K562 (cell line): ENCODE measurements at regions not wholly inside any gene's neighbourhood (a gene's known extent, or its start where the extent isn't known, plus 50 kb on each side); places are given as distances from the start of the nearest gene placed in this dataset.

Experiments
- ARNT ChIP-seq, 2 experiments: fragments of 450-650 bp; IDR thresholded peaks; 2 replicates each; pipeline ENCODE4 v1.6.1; 2016; ENCODE audit warnings: mild to moderate bottlenecking in 1 of 2
- ATF6 ChIP-seq: sonication (generic); formaldehyde crosslinking; IDR thresholded peaks from 2 replicates; pipeline ENCODE4 v1.4.0; 2020; ENCODE audit warnings: mild to moderate bottlenecking, missing genetic modification reagents
- CBFA2T3 ChIP-seq: fragments of 450-650 bp; IDR thresholded peaks from 2 replicates; pipeline ENCODE4 v1.6.1; 2017
- CEBPB ChIP-seq: fragments of 450-650 bp; IDR thresholded peaks from 2 replicates; pipeline ENCODE4 v1.6.1; 2016; ENCODE audit warnings: missing genetic modification characterization, missing compliant biosample characterization
- CEBPG ChIP-seq, 3 experiments: fragments of 200-800 bp in 1 of 3; sonication (Bioruptor generic) in 1 of 3; sonication (generic) in 1 of 3; formaldehyde crosslinking in 1 of 3; IDR thresholded peaks in 2 of 3; conservative IDR thresholded peaks in 1 of 3; 2 replicates each; pipeline versions ENCODE4 v1.6.1 to v1.8.0; 2016 to 2022; ENCODE audit warnings: missing compliant biosample characterization in 2 of 3, missing genetic modification characterization in 2 of 3, mild to moderate bottlenecking in 1 of 3, missing genetic modification reagents in 1 of 3
- CREM ChIP-seq: IDR thresholded peaks from 2 replicates; pipeline ENCODE4 v1.6.1; 2014; ENCODE audit warnings: antibody characterized with exemption, low read depth
- CTCF ChIP-seq, 3 experiments: IDR thresholded peaks in 2 of 3; conservative IDR thresholded peaks in 1 of 3; 2 replicates each; pipeline ENCODE4 v1.5.1; 2011 to 2012; ENCODE audit warnings: low read length in 3 of 3, mild to moderate bottlenecking in 3 of 3, control low read depth in 2 of 3, improper control_type of control experiment in 1 of 3, inconsistent platforms in 1 of 3, low read depth in 1 of 3, mixed read lengths in 1 of 3, moderate library complexity in 1 of 3; ENCODE audit not compliant: insufficient read depth in 2 of 3
- FOSL1 ChIP-seq: fragments of 200-800 bp; sonication (Bioruptor generic); conservative IDR thresholded peaks from 2 replicates; pipeline ENCODE4 v1.6.1; 2016; ENCODE audit warnings: missing genetic modification characterization, missing compliant biosample characterization
- HDAC6 ChIP-seq: IDR thresholded peaks from 2 replicates; pipeline ENCODE4 v1.6.1; 2012; ENCODE audit warnings: low read depth, mild to moderate bottlenecking, control low read depth, inconsistent platforms, low read length, moderate library complexity
- HLTF ChIP-seq: fragments of 450-650 bp; IDR thresholded peaks from 2 replicates; pipeline ENCODE4 v1.6.1; 2016
- IRF9 ChIP-seq: fragments of 450-650 bp; IDR thresholded peaks from 2 replicates; pipeline ENCODE4 v1.6.1; 2016; ENCODE audit warnings: missing biosample characterization, missing genetic modification characterization
- KLF1 ChIP-seq: fragments of 450-650 bp; IDR thresholded peaks from 2 replicates; pipeline ENCODE4 v1.6.1; 2016; ENCODE audit warnings: missing genetic modification characterization, missing compliant biosample characterization
- MED1 ChIP-seq: sonication (generic); formaldehyde crosslinking; IDR thresholded peaks from 2 replicates; pipeline ENCODE4 v1.8.1; 2023; ENCODE audit warnings: missing genetic modification reagents, borderline replicate concordance
- NFXL1 ChIP-seq: fragments of 450-650 bp; formaldehyde crosslinking; IDR thresholded peaks from 2 replicates; pipeline ENCODE4 v1.4.0; 2021; ENCODE audit warnings: mild to moderate bottlenecking
- RAD21 ChIP-seq, 2 experiments: fragments of 250-450 bp in 1 of 2; fragments of 450-650 bp in 1 of 2; sonication (Bioruptor Pico) in 1 of 2; formaldehyde crosslinking in 1 of 2; IDR thresholded peaks in 1 of 2; conservative IDR thresholded peaks in 1 of 2; 2 replicates each; pipeline versions ENCODE4 v1.4.0 to v1.8.0; 2020 to 2022; ENCODE audit warnings: mild to moderate bottlenecking in 2 of 2, moderate library complexity in 1 of 2
- TCFL5 ChIP-seq: fragments of 250-450 bp; sonication (Bioruptor Pico); conservative IDR thresholded peaks from 2 replicates; pipeline ENCODE4 v1.6.1; 2021; ENCODE audit warnings: mild to moderate bottlenecking, moderate library complexity, matching md5 sums
- YY1 ChIP-seq, 3 experiments: IDR thresholded peaks; 2 replicates each; pipeline ENCODE4 v1.6.1; 2011; ENCODE audit warnings: low read length in 2 of 3, mild to moderate bottlenecking in 2 of 3, moderate library complexity in 2 of 3, borderline replicate concordance in 1 of 3, control low read depth in 1 of 3, low read depth in 1 of 3; ENCODE audit not compliant: insufficient read depth in 3 of 3, insufficient replicate concordance in 2 of 3, control insufficient read depth in 1 of 3, insufficient read length in 1 of 3; ENCODE audit errors: extremely low read depth in 1 of 3

DNA sequence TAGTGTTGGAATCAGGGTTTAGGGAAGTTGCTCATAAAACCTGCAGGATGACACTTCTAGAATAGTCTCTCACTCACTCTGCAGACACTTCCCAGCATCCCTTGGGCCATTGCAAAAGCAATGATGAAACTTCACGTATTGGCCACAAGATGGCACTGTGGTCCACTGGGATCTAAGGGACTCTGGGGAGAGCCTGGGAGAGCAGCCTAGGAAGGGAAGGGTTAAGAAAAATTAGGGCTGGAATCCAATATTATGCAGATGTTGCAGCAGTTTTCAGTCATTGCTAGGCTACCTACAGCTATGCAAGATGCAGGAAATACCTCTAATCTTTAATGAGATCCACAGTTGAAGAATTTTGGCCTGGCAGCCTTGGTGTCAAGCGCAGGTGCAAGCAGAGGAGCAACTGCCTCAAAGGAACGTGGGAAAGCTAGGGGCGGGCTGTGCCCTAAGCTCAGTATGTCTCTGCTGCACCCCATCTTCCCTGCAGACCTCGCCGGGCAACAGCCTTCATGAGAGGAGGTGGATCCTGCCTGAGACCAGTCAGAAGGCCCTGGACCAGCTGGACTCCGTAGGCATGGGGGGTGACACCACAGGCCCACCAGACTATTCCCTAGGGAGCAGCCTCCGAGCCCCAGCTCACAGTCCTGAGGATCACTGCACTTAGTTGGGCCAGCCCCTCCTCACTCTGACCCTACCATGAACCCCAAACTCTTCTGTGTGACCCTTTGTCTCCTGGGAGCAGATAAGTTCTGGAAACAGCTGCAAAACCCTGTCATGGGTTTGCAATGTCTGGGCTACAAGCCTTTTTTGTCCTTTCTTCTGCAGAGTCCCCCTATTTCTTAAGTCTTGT is 127.9 kb upstream of the PRSS58 start (continued):
- TF ChIP-seq ATF6 (CRISPR knock-in tag) = no peak
- no peak for TF ChIP-seq KLF1 (tag)
- no peak for TF ChIP-seq MED1 (CRISPR knock-in tag)
- TF ChIP-seq CBFA2T3 = no peak
- peak in 1 of 2 experiments; percentile 42; a peak in 3 of 4 replicates for TF ChIP-seq RAD21 (CRISPR knock-in tag; conservative IDR thresholded peaks at IDR 0.05 in 1 of 2, IDR thresholded peaks at IDR 0.05 in 1 of 2)
- 0 out of 2 replicates have a peak, but pooled peaks have one; percentile 21 for TF ChIP-seq IRF9 (tag)
- TF ChIP-seq CEBPB (tag) = peak; percentile 83
- TF ChIP-seq FOSL1 (tag) = no peak
- TF ChIP-seq HLTF = no peak
- peak; percentile 80 to 93 (median 87) for TF ChIP-seq CTCF (IDR thresholded peaks at IDR 0.05 in 2 of 3, conservative IDR thresholded peaks at IDR 0.05 in 1 of 3; ENCODE audit: insufficient read depth in 2 of 3, low read depth in 1 of 3, low read length in 3 of 3)
- TF ChIP-seq CEBPG (CRISPR knock-in tag; IDR thresholded peaks at IDR 0.05) = peak; percentile 72
- peak; percentile 71 to 79 for TF ChIP-seq CEBPG (tag; conservative IDR thresholded peaks at IDR 0.05 in 1 of 2, IDR thresholded peaks at IDR 0.05 in 1 of 2)
- TF ChIP-seq CREM = peak; percentile 71
- no peak for TF ChIP-seq NFXL1
- no peak for TF ChIP-seq HDAC6
- TF ChIP-seq ARNT (IDR thresholded peaks at IDR 0.05) = 0 out of 4 replicates have a peak, but pooled peaks of 1 of the 2 experiments have one; percentile 23
- TF ChIP-seq YY1 (IDR thresholded peaks at IDR 0.05; ENCODE audit: borderline replicate concordance in 1 of 3, control insufficient read depth in 1 of 3, extremely low read depth in 1 of 3, insufficient read depth in 3 of 3, insufficient read length in 1 of 3, insufficient replicate concordance in 2 of 3, low read depth in 1 of 3, low read length in 2 of 3) = no peak
- no peak for TF ChIP-seq TCFL5 (CRISPR knock-in tag)
